B cell (primary cell): ENCODE measurements at regions not wholly inside any gene's neighbourhood (a gene's known extent, or its start where the extent isn't known, plus 50 kb on each side); places are given as distances from the start of the nearest gene placed in this dataset.

Experiments
- ATAC-seq: fragments of 200-7000 bp; cut with Tn5 transposase; one replicate; pipeline ENCODE4 v1.10.0; 2021; ENCODE audit warnings: low read depth, mild to moderate bottlenecking, moderate number of reproducible peaks, moderate library complexity
- CTCF ChIA-PET: fragments of 350-600 bp; sonication (Branson Sonifier 250); formaldehyde crosslinking; loops from one replicate; lab custom pipeline; 2021; ENCODE audit warnings: antibody characterized with exemption, inconsistent platforms; lab: Charles Lee
- POLR2A ChIA-PET: fragments of 350-600 bp; sonication (Branson Sonifier 250); formaldehyde crosslinking; loops from one replicate; lab custom pipeline; 2021; ENCODE audit warnings: antibody characterized with exemption; lab: Charles Lee
- DNase-seq: peaks from one replicate; pipeline ENCODE4 v3.0.0; 2013
- H2AFZ ChIP-seq: 2 replicates; pipeline ENCODE4 v1.6.1; 2012; ENCODE audit warnings: mild to moderate bottlenecking, low read depth, low read length; ENCODE audit not compliant: insufficient read depth, poor library complexity, severe bottlenecking
- H3K27ac ChIP-seq, 2 donors: 1 replicate in 1 of 2; 2 replicates in 1 of 2; pipeline ENCODE4 v1.5.1; 2012 to 2013; ENCODE audit warnings: low read length in 2 of 2, mild to moderate bottlenecking in 2 of 2, moderate library complexity in 1 of 2
- H3K27me3 ChIP-seq, 4 experiments: fragments of 200-600 bp in 1 of 4; sonication (generic) in 1 of 4; replicated peaks in 1 of 4; 1 replicate in 2 of 4; 2 replicates in 2 of 4; pipeline versions ENCODE4 v1.6.1 to v1.7.0; 2013 to 2016; ENCODE audit warnings: low read length in 3 of 4, mild to moderate bottlenecking in 2 of 4, mixed read lengths in 1 of 4, moderate library complexity in 1 of 4; ENCODE audit not compliant: insufficient read depth in 4 of 4, control insufficient read depth in 3 of 4; ENCODE audit errors: control extremely low read depth in 1 of 4
- H3K36me3 ChIP-seq, 2 experiments: replicated peaks in 1 of 2; 1 replicate in 1 of 2; 2 replicates in 1 of 2; pipeline versions ENCODE4 v1.6.1 to v1.7.1; 2013; ENCODE audit warnings: low read length in 1 of 2; ENCODE audit not compliant: insufficient read depth in 2 of 2, control insufficient read depth in 1 of 2; ENCODE audit errors: control extremely low read depth in 1 of 2, extremely low read depth in 1 of 2
- H3K4me1 ChIP-seq, 2 donors: fragments of 200-600 bp in 1 of 2; sonication (generic) in 1 of 2; 1 replicate in 1 of 2; 2 replicates in 1 of 2; pipeline versions ENCODE4 v1.5.1 to v1.6.1; 2013 to 2017; ENCODE audit warnings: low read length in 2 of 2; ENCODE audit not compliant: control insufficient read depth in 2 of 2, insufficient read depth in 2 of 2
- H3K4me2 ChIP-seq: replicated peaks from 2 replicates; pipeline ENCODE3; 2012; ENCODE audit warnings: mild to moderate bottlenecking, low read depth, low read length; ENCODE audit not compliant: poor library complexity, severe bottlenecking
- H3K4me3 ChIP-seq, 5 experiments: fragments of 200-600 bp in 1 of 5; sonication (generic) in 1 of 5; 1 replicate in 3 of 5; 2 replicates in 2 of 5; pipeline versions ENCODE4 v1.5.1 to v1.7.0; 2011 to 2016; ENCODE audit warnings: low read length in 4 of 5, mild to moderate bottlenecking in 4 of 5, low read depth in 2 of 5, control low read depth in 1 of 5, moderate library complexity in 1 of 5; ENCODE audit not compliant: insufficient read depth in 1 of 5; ENCODE audit errors: control extremely low read depth in 1 of 5, extremely low read depth in 1 of 5
- H3K79me2 ChIP-seq: fragments of 200-600 bp; sonication (generic); one replicate; pipeline ENCODE4 v1.6.0; 2016; ENCODE audit warnings: low read length; ENCODE audit not compliant: control insufficient read depth, insufficient read depth
- H3K9ac ChIP-seq: fragments of 200-600 bp; sonication (generic); 2 replicates; pipeline ENCODE4 v1.6.1; 2017; ENCODE audit warnings: mild to moderate bottlenecking, low read length, moderate library complexity
- H3K9me3 ChIP-seq, 3 donors: one replicate each; pipeline versions ENCODE4 v1.6.1 to v1.7.1; 2013; ENCODE audit warnings: low read length in 2 of 3; ENCODE audit not compliant: control insufficient read depth in 2 of 3, insufficient read depth in 1 of 3; ENCODE audit errors: control extremely low read depth in 1 of 3
- H4K20me1 ChIP-seq: 2 replicates; pipeline ENCODE4 v1.6.0; 2012; ENCODE audit warnings: mild to moderate bottlenecking, low read length; ENCODE audit not compliant: insufficient read depth, control insufficient read depth, poor library complexity, severe bottlenecking
- H3K27ac Mint-ChIP-seq: one replicate; pipeline ENCODE4 v1.8.0; 2021; ENCODE audit warnings: mixed read lengths
- H3K27me3 Mint-ChIP-seq: one replicate; pipeline ENCODE4 v1.8.0; 2021; ENCODE audit warnings: mixed read lengths
- H3K4me1 Mint-ChIP-seq: one replicate; pipeline ENCODE4 v1.8.0; 2021; ENCODE audit warnings: mixed read lengths
- H3K4me3 Mint-ChIP-seq: one replicate; pipeline ENCODE4 v1.8.0; 2021; ENCODE audit warnings: mixed read lengths
- H3K9me3 Mint-ChIP-seq: one replicate; pipeline ENCODE4 v1.8.0; 2022; ENCODE audit warnings: mixed read lengths; ENCODE audit not compliant: insufficient read depth
- CTCF ChIP-seq: fragments of 200-600 bp; IDR thresholded peaks from one replicate; pipeline ENCODE4 v1.8.0; 2022; ENCODE audit warnings: antibody characterized with exemption, mild to moderate bottlenecking
- EZH2 ChIP-seq: IDR thresholded peaks from 2 replicates; pipeline ENCODE4 v1.6.1; 2012; ENCODE audit warnings: borderline replicate concordance, low read depth, mild to moderate bottlenecking, moderate library complexity, low read length; ENCODE audit not compliant: insufficient read depth, poor library complexity, severe bottlenecking
- whole genome bisulfite sequencing: methylation state at CpG from one replicate; pipeline ENCODE4 v1.1.5; 2013; ENCODE audit warnings: missing lambda C conversion rate; ENCODE audit not compliant: insufficient coverage; 5-methylcytosine and 5-hydroxymethylcytosine counted together
- intact Hi-C: fragments of 100-400 bp; cut with micrococcal nuclease; formaldehyde crosslinking; loops from one replicate; pipeline ENCODE4 v1.10.0; 2022

- 85% methylated on average over 5 of the region's 5 CpGs for WGBS
- H3K27ac Mint-ChIP-seq = no peak overlapping the region
- H2AFZ ChIP-seq = no peak overlapping the region
- no peaks in the 10 kb centered on the region for H3K27me3 Mint-ChIP-seq
- H3K9me3 ChIP-seq = peaks cover 0 to 8% (median 0%) of the 10 kb centered on the region in 3 donors
- ATAC-seq = no peak
- TF ChIP-seq EZH2 = no peak
- H3K4me2 ChIP-seq = no peak overlapping the region
- H3K27me3 ChIP-seq = no peaks in the 10 kb centered on the region
- no peaks in the 10 kb centered on the region for H3K36me3 ChIP-seq
- H3K79me2 ChIP-seq = no peaks in the 10 kb centered on the region
- no peak overlapping the region for H3K4me3 ChIP-seq
- no peak for DNase-seq
- POLR2A ChIA-PET = no interaction called here
- H4K20me1 ChIP-seq = no peaks in the 10 kb centered on the region
- intact Hi-C loops = no loop called here
- CTCF ChIA-PET = no interaction called here
- no peak overlapping the region for H3K4me3 Mint-ChIP-seq
- no peaks in the 10 kb centered on the region for H3K4me1 Mint-ChIP-seq
- no peak overlapping the region for H3K27ac ChIP-seq
- peaks cover 3% of the 10 kb centered on the region for H3K9me3 Mint-ChIP-seq
- no peak overlapping the region for H3K9ac ChIP-seq
- no peaks in the 10 kb centered on the region for H3K4me1 ChIP-seq
Observed at GRCh38 chr2:5183031-5183430, 509.2 kb upstream of the SOX11 start.

- intact Hi-C loops = no loop called here
- no peaks in the 10 kb centered on the region for H3K4me1 Mint-ChIP-seq
- H3K9ac ChIP-seq = no peak overlapping the region
- H3K4me3 ChIP-seq = no peak overlapping the region
- no peak for DNase-seq
- H3K9me3 ChIP-seq = peaks cover 0 to 6% (median 0%) of the 10 kb centered on the region in 3 donors
- H3K27me3 ChIP-seq = no peaks in the 10 kb centered on the region
- H3K36me3 ChIP-seq = no peaks in the 10 kb centered on the region
- peaks cover 8% of the 10 kb centered on the region for H3K9me3 Mint-ChIP-seq
- no peaks in the 10 kb centered on the region for H4K20me1 ChIP-seq
- H3K27ac Mint-ChIP-seq = no peak overlapping the region
- no peak overlapping the region for H3K27ac ChIP-seq
- no peaks in the 10 kb centered on the region for H3K79me2 ChIP-seq
- TF ChIP-seq CTCF (no peak), EZH2 (no peak)
- H3K27me3 Mint-ChIP-seq = no peaks in the 10 kb centered on the region
- H3K4me1 ChIP-seq = no peaks in the 10 kb centered on the region
- CTCF ChIA-PET = no interaction called here
- H2AFZ ChIP-seq = no peak overlapping the region
- ATAC-seq = no peak
- H3K4me3 Mint-ChIP-seq = no peak overlapping the region
- POLR2A ChIA-PET = no interaction called here
- no peak overlapping the region for H3K4me2 ChIP-seq
Observed at GRCh38 chr2:5187283-5187682, 504.9 kb upstream of the SOX11 start.
